ENCODE measurements at regions not wholly inside any gene's neighbourhood (a gene's known extent, or its start where the extent isn't known, plus 50 kb on each side); places are given as distances from the start of the nearest gene placed in this dataset.

DNA sequence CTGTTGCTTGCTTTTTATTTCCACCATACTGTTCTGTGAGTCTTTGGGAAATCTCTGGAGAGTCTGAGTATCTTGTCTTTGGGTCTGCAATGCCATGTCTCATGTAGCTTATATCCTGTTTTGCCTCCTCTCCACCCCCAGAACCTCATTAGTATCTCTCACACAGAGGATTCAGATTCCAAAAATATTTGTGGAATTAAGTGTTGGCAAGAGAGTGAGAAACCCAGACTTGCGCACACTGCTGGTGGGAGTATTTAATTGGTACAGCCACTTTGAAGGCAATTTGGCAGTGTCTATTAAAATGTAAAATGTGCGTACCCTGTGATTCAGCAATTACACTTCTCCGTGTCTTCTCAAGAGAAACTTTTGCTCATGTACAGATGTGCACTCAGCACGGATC is 68.6 kb downstream of the ZNF621 start:
- intact Hi-C loops (cut with micrococcal nuclease): no loop called here
- H3K9me3 Mint-ChIP-seq: no peaks in the 10 kb centered on the region
- CTCF ChIA-PET: no interaction called here
- H3K4me1 Mint-ChIP-seq (ENCODE audit: low read depth): no peaks in the 10 kb centered on the region
- H3K27ac Mint-ChIP-seq: no peak overlapping the region
- H3K4me3 Mint-ChIP-seq: no peak overlapping the region
- DNase-seq: no peak
- no peaks in the 10 kb centered on the region for H3K36me3 Mint-ChIP-seq (ENCODE audit: low read depth)
- H3K27me3 Mint-ChIP-seq (ENCODE audit: low read depth): peaks cover 3% of the 10 kb centered on the region

DNA sequence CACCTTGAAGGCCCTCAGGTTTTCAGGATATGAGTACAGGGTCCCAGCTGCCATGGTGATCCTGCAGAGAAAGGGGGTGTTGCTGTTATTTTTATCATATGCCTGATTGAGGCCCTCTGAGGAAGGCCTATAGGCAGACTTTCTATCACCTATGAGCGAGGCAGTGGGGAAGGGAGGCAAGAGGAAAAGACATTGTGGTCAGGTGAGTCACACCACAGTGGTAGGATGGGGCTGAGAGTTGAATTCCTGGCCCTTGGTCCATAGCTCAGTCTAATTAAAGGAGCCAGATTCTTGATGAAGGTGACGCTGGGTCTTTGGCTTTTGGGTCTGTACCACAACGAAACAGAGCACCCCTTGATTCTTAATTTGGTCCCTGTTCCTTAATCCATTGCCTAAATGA is 72.7 kb downstream of the ZNF621 start:
- CTCF ChIA-PET: interaction anchor here (3.1 kb wide), 1 partner anchor 13 kb away, joined by 13 read pairs; no protein-coding TSS in a partner anchor
- H3K4me3 Mint-ChIP-seq: no peak overlapping the region
- H3K27ac Mint-ChIP-seq: no peak overlapping the region
- peaks cover 18% of the 10 kb centered on the region for H3K27me3 Mint-ChIP-seq (ENCODE audit: low read depth)
- H3K9me3 Mint-ChIP-seq: no peaks in the 10 kb centered on the region
- intact Hi-C loops (cut with micrococcal nuclease): no loop called here
- no peaks in the 10 kb centered on the region for H3K4me1 Mint-ChIP-seq (ENCODE audit: low read depth)
- no peak for DNase-seq
- H3K36me3 Mint-ChIP-seq (ENCODE audit: low read depth): no peaks in the 10 kb centered on the region

DNA sequence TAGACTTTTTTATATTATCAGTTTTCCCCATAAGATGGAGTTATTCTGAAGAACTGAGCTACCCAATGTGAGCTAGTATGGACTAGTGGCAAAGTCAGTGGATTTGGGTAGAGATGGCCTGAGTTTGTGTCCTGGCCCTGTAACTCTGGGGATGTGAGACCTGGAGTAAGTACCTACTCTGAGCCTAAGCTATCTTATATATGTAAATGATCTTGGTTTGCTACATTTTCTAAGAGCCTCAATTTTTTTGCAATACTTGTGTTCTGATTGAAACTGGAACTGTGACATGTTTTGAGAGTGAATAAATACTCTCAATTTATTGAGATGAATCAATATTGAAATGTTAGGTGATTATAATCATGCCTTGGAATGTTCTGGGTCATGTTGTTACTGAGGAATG is 73.6 kb downstream of the ZNF621 start:
- intact Hi-C loops (cut with micrococcal nuclease): no loop called here
- no peak overlapping the region for H3K27ac Mint-ChIP-seq

DNA sequence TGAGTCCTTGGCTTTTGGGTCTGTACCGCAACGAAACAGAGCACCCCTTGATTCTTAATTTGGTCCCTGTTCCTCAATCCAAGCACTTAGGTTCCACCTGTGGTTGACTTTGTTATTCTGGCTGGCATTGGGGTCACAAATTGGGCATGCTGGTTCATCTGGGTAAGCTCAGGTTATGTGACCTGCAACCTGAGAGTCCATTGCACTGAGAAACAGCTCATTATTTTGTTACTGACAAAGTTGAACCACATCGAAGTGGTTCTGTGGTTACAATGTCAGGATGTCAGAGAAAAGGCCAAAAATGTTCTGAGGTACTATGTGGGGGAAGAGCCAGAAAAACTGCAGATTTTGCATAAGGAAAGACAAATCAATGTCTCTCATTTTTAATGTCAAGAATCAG is 74.2 kb downstream of the ZNF621 start:
- no peak for DNase-seq
- Mint-ChIP-seq H3K27ac (no peak overlapping the region), H3K36me3 (ENCODE audit: low read depth) (no peaks in the 10 kb centered on the region), H3K27me3 (ENCODE audit: low read depth) (peaks cover 24% of the 10 kb centered on the region), H3K4me1 (ENCODE audit: low read depth) (no peaks in the 10 kb centered on the region), H3K9me3 (no peaks in the 10 kb centered on the region), H3K4me3 (no peak overlapping the region)
- CTCF ChIA-PET: interaction anchor here (3.1 kb wide), 1 partner anchor 15 kb away, joined by 13 read pairs; no protein-coding TSS in a partner anchor
- intact Hi-C loops (cut with micrococcal nuclease): no loop called here

More for the DNA sequence above, 73.6 kb downstream of the ZNF621 start:
- CTCF ChIA-PET: interaction anchor here (3.1 kb wide), 1 partner anchor 14 kb away, joined by 13 read pairs; no protein-coding TSS in a partner anchor
- H3K9me3 Mint-ChIP-seq: no peaks in the 10 kb centered on the region
- H3K4me1 Mint-ChIP-seq (ENCODE audit: low read depth): no peaks in the 10 kb centered on the region
- DNase-seq: no peak
- H3K4me3 Mint-ChIP-seq: no peak overlapping the region
- peaks cover 21% of the 10 kb centered on the region for H3K27me3 Mint-ChIP-seq (ENCODE audit: low read depth)
- no peaks in the 10 kb centered on the region for H3K36me3 Mint-ChIP-seq (ENCODE audit: low read depth)

DNA sequence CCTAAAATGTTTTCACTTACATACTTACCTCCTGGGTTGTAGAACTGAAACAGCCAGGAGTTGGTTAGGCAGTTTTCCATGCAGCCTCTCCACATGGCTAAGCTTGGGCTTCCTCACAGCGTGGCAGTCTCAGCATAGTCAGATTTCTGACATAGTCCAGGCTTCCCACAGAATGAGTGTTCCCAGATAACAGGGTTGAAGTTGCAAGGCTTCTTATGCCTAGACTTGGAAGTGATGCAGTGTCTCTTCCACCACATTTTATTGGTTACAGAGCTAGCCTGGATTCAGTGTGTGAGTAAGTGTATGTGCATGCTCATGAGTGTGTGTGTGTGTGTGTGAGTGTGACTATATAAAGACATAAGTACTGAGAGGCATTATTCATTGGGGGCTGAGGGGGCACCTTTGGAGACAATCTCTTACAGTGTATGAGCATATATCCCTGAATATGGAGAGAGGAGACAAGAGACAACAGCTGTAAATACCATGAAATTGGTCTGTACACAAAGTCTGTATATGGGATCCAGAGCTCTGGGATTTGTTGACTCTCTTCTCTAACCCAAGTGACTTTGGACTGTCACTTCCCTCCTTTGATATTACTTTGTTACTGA is 78.1 kb downstream of the ZNF621 start:
- intact Hi-C loops (cut with micrococcal nuclease): no loop called here
- Mint-ChIP-seq H3K4me1 (ENCODE audit: low read depth) (no peaks in the 10 kb centered on the region), H3K36me3 (ENCODE audit: low read depth) (no peaks in the 10 kb centered on the region), H3K9me3 (no peaks in the 10 kb centered on the region), H3K27ac (no peak overlapping the region), H3K27me3 (ENCODE audit: low read depth) (peaks cover 30% of the 10 kb centered on the region), H3K4me3 (no peak overlapping the region)
- CTCF ChIA-PET: interaction anchor here (0.5 to 1.2 kb wide), 3 partner anchors 11 to 240 kb away, joined by 3 to 4 read pairs (median 3); no protein-coding TSS in a partner anchor
- no peak for DNase-seq

DNA sequence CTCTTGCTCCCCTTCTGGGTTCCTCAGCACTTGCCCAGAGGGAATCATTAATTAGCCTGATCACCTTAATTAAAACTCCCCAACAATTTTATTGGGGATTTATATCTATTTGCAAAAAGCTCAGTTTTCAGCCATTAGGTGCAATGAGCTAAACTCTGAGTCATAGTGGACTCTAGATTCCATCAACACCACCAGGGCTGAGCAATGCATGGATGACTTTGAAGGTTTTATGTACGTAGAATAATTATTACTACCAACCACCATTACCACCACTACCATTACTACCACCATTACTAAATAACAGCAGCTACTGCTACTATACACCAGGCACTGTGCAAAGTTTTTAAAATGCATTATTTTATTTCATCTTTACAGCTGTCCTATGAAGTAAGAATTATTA is 81.2 kb downstream of the ZNF621 start:
- CTCF ChIA-PET: no interaction called here
- intact Hi-C loops (cut with micrococcal nuclease): no loop called here
- H3K27ac Mint-ChIP-seq: no peak overlapping the region
- no peaks in the 10 kb centered on the region for H3K36me3 Mint-ChIP-seq (ENCODE audit: low read depth)
- no peak for DNase-seq
- no peaks in the 10 kb centered on the region for H3K9me3 Mint-ChIP-seq
- H3K4me1 Mint-ChIP-seq (ENCODE audit: low read depth): no peaks in the 10 kb centered on the region
- peaks cover 18% of the 10 kb centered on the region for H3K27me3 Mint-ChIP-seq (ENCODE audit: low read depth)
- H3K4me3 Mint-ChIP-seq: no peak overlapping the region

DNA sequence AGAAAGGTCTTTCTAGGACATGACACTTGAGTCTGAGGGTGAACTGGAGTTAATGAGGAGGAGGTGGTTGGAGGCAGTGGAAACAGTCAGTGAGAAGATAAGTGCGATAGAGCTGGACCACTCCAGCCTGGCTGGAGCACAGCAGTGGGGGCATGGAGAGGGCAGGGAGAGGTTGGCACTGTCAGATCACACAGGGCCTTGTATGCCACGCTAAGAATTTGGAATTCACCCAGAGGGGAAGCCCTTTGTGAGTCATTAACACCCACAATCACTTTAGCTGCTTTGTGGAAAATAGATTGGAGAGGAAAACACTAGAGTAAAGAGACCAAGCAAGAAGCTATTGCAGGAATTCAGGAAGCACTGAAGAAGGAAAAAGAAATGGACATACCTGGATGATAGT is 83.3 kb downstream of the ZNF621 start:
- Mint-ChIP-seq H3K4me3 (no peak overlapping the region), H3K4me1 (ENCODE audit: low read depth) (no peaks in the 10 kb centered on the region), H3K27me3 (ENCODE audit: low read depth) (peaks cover 15% of the 10 kb centered on the region), H3K36me3 (ENCODE audit: low read depth) (no peaks in the 10 kb centered on the region), H3K9me3 (no peaks in the 10 kb centered on the region), H3K27ac (no peak overlapping the region)
- no peak for DNase-seq
- CTCF ChIA-PET: interaction anchor here (1.7 kb wide), 1 partner anchor 23 kb away, joined by 3 read pairs; no protein-coding TSS in a partner anchor
- intact Hi-C loops (cut with micrococcal nuclease): no loop called here

DNA sequence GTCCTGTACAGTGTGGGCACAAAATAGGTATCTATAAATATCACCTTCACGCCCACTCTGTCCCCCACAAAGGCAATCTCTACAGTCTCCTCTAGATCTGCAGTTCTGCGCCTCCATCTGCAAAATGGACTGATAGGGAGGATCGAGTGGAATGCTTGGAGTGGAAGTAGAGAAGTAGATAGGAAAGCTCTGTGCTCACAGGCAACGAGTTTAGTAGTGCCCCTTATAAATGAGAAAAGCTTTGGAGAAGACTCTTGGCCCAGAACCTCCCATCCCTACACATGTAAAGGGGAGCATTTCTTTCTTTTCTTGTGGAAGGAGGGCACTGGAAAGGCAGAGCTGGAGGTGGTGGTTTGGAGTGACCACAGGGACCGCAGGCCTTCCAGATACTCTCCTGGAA is 88.5 kb downstream of the ZNF621 start:
- CTCF ChIA-PET: no interaction called here
- Mint-ChIP-seq H3K9me3 (no peaks in the 10 kb centered on the region), H3K36me3 (ENCODE audit: low read depth) (no peaks in the 10 kb centered on the region), H3K27ac (no peak overlapping the region), H3K27me3 (ENCODE audit: low read depth) (peaks cover 25% of the 10 kb centered on the region), H3K4me3 (no peak overlapping the region), H3K4me1 (ENCODE audit: low read depth) (peaks cover 3% of the 10 kb centered on the region)
- DNase-seq: no peak
- intact Hi-C loops (cut with micrococcal nuclease): no loop called here

DNA sequence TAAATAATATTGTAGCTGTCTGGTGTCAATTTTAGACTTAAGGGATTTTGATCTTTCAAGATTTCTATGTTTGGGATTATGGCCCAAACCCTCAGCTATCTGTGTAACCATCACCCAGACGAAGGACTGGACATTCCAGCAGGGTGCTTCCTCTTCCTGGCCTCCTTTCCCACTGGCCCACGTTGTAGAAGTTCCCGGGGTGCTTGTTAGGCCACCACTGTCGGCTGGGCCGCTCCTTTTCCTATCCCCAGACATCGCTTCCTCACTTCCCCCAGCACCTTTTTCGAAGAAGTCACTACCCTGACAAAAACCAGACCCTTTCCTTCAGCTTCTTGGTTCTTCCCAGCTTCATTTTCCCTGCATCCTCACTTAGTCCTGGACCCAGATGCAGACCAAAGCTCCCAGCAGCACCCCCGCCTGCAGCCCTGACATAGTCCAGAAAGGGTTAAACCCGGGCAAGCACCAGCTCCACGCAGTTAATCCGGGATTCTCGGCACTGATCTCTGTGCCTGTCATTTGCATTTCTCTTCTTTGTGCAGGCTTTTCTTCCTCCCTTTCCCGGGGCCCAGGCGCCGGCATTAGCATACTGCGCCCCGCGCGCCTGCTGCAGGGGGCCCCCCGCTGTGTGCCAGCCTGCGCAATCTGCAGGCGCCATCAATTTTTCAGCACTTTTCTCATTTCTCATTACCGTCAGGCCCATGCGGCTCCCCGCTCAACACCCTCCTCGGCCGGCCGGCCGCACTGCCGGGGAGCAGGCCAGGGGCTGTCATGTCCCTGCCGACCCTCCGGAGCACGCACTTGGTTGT is 90.6 kb downstream of the ZNF621 start:
- no peaks in the 10 kb centered on the region for H3K9me3 Mint-ChIP-seq
- intact Hi-C loops (cut with micrococcal nuclease): no loop called here
- CTCF ChIA-PET: no interaction called here
- no peak overlapping the region for H3K4me3 Mint-ChIP-seq
- peaks cover 3% of the 10 kb centered on the region for H3K4me1 Mint-ChIP-seq (ENCODE audit: low read depth)
- H3K27ac Mint-ChIP-seq: no peak overlapping the region
- H3K27me3 Mint-ChIP-seq (ENCODE audit: low read depth): peaks cover 28% of the 10 kb centered on the region
- DNase-seq: no peak
- no peaks in the 10 kb centered on the region for H3K36me3 Mint-ChIP-seq (ENCODE audit: low read depth)

DNA sequence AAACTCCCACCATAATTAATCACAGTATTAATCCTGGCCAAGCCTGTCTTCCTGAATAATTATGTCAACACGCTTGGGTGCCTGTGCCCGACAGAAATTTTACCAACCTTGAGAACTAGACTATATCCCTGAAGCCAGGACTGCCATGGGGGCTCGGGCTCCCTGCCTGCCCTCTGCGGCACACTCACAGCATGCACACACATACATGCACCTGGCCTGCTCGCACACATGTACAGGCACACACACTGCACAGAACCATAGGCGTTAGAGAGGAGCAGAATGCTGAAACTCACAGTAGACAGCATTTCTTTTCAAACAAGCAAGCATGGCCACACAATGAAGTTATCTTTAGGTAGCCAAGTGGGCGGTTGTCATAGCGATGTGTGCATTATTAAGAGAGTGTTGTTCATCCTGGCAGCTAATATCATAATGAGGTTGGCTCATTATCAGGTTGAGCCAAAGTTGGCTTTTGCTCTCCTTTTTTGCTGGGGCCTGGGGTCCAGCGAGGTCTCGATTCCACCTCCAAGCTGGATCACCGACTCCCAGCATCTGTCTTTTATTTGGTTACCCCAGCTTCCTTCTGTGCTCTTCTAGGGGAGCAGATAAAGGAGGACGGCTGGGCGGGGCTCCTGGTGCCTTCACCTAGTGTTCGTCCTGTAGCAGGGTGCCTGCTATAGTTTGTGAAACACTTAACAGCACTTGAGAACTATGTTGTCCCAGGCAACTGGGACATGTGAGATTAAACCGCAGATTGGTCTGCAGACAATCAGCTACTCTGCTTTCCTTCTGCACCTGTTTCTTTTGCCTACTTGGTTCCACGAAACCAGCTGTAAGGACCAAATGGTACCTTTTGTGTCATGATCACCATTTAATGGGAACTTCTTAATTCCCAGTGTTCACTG is 91.4 kb downstream of the ZNF621 start:
- H3K27me3 Mint-ChIP-seq (ENCODE audit: low read depth): peaks cover 28% of the 10 kb centered on the region
- H3K4me3 Mint-ChIP-seq: no peak overlapping the region
- no peaks in the 10 kb centered on the region for H3K36me3 Mint-ChIP-seq (ENCODE audit: low read depth)
- DNase-seq: no peak
- H3K4me1 Mint-ChIP-seq (ENCODE audit: low read depth): peaks cover 3% of the 10 kb centered on the region
- CTCF ChIA-PET: no interaction called here
- no peak overlapping the region for H3K27ac Mint-ChIP-seq
- intact Hi-C loops (cut with micrococcal nuclease): no loop called here
- no peaks in the 10 kb centered on the region for H3K9me3 Mint-ChIP-seq

DNA sequence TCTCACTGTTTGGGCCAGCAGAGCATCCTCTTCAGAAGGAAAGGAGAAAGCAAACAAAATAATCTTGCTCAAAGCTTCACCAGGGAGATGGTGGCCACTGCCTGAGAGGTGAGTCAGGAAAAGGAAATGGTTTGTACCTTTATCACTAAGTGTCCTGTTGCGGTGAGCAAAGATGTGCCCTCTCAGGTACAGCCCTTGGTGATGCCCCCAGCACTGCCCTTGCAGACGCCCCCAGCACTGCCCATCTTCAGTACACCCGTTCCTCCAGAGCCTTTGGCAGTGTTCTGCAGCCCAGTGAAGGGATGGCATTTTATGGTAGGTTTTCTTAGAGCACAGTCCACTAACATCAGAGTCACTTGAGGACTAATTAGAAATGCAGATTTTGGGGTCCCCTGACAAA is 92.3 kb downstream of the ZNF621 start:
- peaks cover 32% of the 10 kb centered on the region for H3K27me3 Mint-ChIP-seq (ENCODE audit: low read depth)
- no peak overlapping the region for H3K4me3 Mint-ChIP-seq
- H3K27ac Mint-ChIP-seq: no peak overlapping the region
- H3K4me1 Mint-ChIP-seq (ENCODE audit: low read depth): peaks cover 3% of the 10 kb centered on the region
- no peaks in the 10 kb centered on the region for H3K36me3 Mint-ChIP-seq (ENCODE audit: low read depth)
- no peak for DNase-seq
- no peaks in the 10 kb centered on the region for H3K9me3 Mint-ChIP-seq
- CTCF ChIA-PET: interaction anchor here (0.6 to 0.7 kb wide), 3 partner anchors 39 to 720 kb away, joined by 3 to 5 read pairs (median 4); no protein-coding TSS in a partner anchor
- intact Hi-C loops (cut with micrococcal nuclease): no loop called here

DNA sequence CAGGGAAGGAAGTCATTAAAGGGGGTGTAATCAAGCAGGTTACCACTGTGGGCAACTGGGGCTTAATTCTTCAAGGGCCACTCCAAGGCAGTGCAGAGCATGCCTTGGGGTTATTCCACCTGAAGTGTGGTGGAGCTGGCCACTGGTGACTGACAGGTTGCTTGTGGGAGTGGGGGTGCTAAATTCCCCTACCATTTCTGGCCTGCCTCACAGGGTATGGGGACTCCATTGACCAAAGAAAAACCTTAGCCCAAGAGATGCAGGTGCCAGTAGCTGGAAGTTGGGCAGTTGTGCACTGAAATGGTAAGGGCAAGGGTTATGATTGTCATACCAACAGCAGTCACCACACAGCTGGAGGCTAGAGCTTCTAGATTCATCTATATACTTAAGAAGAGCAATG is 93.4 kb downstream of the ZNF621 start:
- H3K9me3 Mint-ChIP-seq: no peaks in the 10 kb centered on the region
- H3K4me3 Mint-ChIP-seq: no peak overlapping the region
- CTCF ChIA-PET: interaction anchor here (0.8 kb wide), 1 partner anchor 11 kb away, joined by 3 read pairs; no protein-coding TSS in a partner anchor
- intact Hi-C loops (cut with micrococcal nuclease): no loop called here
- peaks cover 3% of the 10 kb centered on the region for H3K4me1 Mint-ChIP-seq (ENCODE audit: low read depth)
- no peak overlapping the region for H3K27ac Mint-ChIP-seq
- DNase-seq: no peak
- H3K27me3 Mint-ChIP-seq (ENCODE audit: low read depth): peaks cover 32% of the 10 kb centered on the region
- no peaks in the 10 kb centered on the region for H3K36me3 Mint-ChIP-seq (ENCODE audit: low read depth)

Measured in activated naive CD4-positive, alpha-beta T cell treated with anti-CD3 and anti-CD28 coated beads for 36 hours (primary cell).